B cell (primary cell): ENCODE measurements at regions not wholly inside any gene's neighbourhood (a gene's known extent, or its start where the extent isn't known, plus 50 kb on each side); places are given as distances from the start of the nearest gene placed in this dataset.

Source experiments
- ATAC-seq: fragments of 200-7000 bp; cut with Tn5 transposase; one replicate; pipeline ENCODE4 v1.10.0; 2021; ENCODE audit warnings: low read depth, mild to moderate bottlenecking, moderate number of reproducible peaks, moderate library complexity
- CTCF ChIA-PET: fragments of 350-600 bp; sonication (Branson Sonifier 250); formaldehyde crosslinking; loops from one replicate; lab custom pipeline; 2021; ENCODE audit warnings: antibody characterized with exemption, inconsistent platforms; lab: Charles Lee
- POLR2A ChIA-PET: fragments of 350-600 bp; sonication (Branson Sonifier 250); formaldehyde crosslinking; loops from one replicate; lab custom pipeline; 2021; ENCODE audit warnings: antibody characterized with exemption; lab: Charles Lee
- DNase-seq: peaks from one replicate; pipeline ENCODE4 v3.0.0; 2013
- H2AFZ ChIP-seq: 2 replicates; pipeline ENCODE4 v1.6.1; 2012; ENCODE audit warnings: mild to moderate bottlenecking, low read depth, low read length; ENCODE audit not compliant: insufficient read depth, poor library complexity, severe bottlenecking
- H3K27ac ChIP-seq, 2 donors: 1 replicate in 1 of 2; 2 replicates in 1 of 2; pipeline ENCODE4 v1.5.1; 2012 to 2013; ENCODE audit warnings: low read length in 2 of 2, mild to moderate bottlenecking in 2 of 2, moderate library complexity in 1 of 2
- H3K27me3 ChIP-seq, 4 experiments: fragments of 200-600 bp in 1 of 4; sonication (generic) in 1 of 4; replicated peaks in 1 of 4; 1 replicate in 2 of 4; 2 replicates in 2 of 4; pipeline versions ENCODE4 v1.6.1 to v1.7.0; 2013 to 2016; ENCODE audit warnings: low read length in 3 of 4, mild to moderate bottlenecking in 2 of 4, mixed read lengths in 1 of 4, moderate library complexity in 1 of 4; ENCODE audit not compliant: insufficient read depth in 4 of 4, control insufficient read depth in 3 of 4; ENCODE audit errors: control extremely low read depth in 1 of 4
- H3K36me3 ChIP-seq, 2 experiments: replicated peaks in 1 of 2; 1 replicate in 1 of 2; 2 replicates in 1 of 2; pipeline versions ENCODE4 v1.6.1 to v1.7.1; 2013; ENCODE audit warnings: low read length in 1 of 2; ENCODE audit not compliant: insufficient read depth in 2 of 2, control insufficient read depth in 1 of 2; ENCODE audit errors: control extremely low read depth in 1 of 2, extremely low read depth in 1 of 2
- H3K4me1 ChIP-seq, 2 donors: fragments of 200-600 bp in 1 of 2; sonication (generic) in 1 of 2; 1 replicate in 1 of 2; 2 replicates in 1 of 2; pipeline versions ENCODE4 v1.5.1 to v1.6.1; 2013 to 2017; ENCODE audit warnings: low read length in 2 of 2; ENCODE audit not compliant: control insufficient read depth in 2 of 2, insufficient read depth in 2 of 2
- H3K4me2 ChIP-seq: replicated peaks from 2 replicates; pipeline ENCODE3; 2012; ENCODE audit warnings: mild to moderate bottlenecking, low read depth, low read length; ENCODE audit not compliant: poor library complexity, severe bottlenecking
- H3K4me3 ChIP-seq, 5 experiments: fragments of 200-600 bp in 1 of 5; sonication (generic) in 1 of 5; 1 replicate in 3 of 5; 2 replicates in 2 of 5; pipeline versions ENCODE4 v1.5.1 to v1.7.0; 2011 to 2016; ENCODE audit warnings: low read length in 4 of 5, mild to moderate bottlenecking in 4 of 5, low read depth in 2 of 5, control low read depth in 1 of 5, moderate library complexity in 1 of 5; ENCODE audit not compliant: insufficient read depth in 1 of 5; ENCODE audit errors: control extremely low read depth in 1 of 5, extremely low read depth in 1 of 5
- H3K79me2 ChIP-seq: fragments of 200-600 bp; sonication (generic); one replicate; pipeline ENCODE4 v1.6.0; 2016; ENCODE audit warnings: low read length; ENCODE audit not compliant: control insufficient read depth, insufficient read depth
- H3K9ac ChIP-seq: fragments of 200-600 bp; sonication (generic); 2 replicates; pipeline ENCODE4 v1.6.1; 2017; ENCODE audit warnings: mild to moderate bottlenecking, low read length, moderate library complexity
- H3K9me3 ChIP-seq, 3 donors: one replicate each; pipeline versions ENCODE4 v1.6.1 to v1.7.1; 2013; ENCODE audit warnings: low read length in 2 of 3; ENCODE audit not compliant: control insufficient read depth in 2 of 3, insufficient read depth in 1 of 3; ENCODE audit errors: control extremely low read depth in 1 of 3
- H4K20me1 ChIP-seq: 2 replicates; pipeline ENCODE4 v1.6.0; 2012; ENCODE audit warnings: mild to moderate bottlenecking, low read length; ENCODE audit not compliant: insufficient read depth, control insufficient read depth, poor library complexity, severe bottlenecking
- H3K27ac Mint-ChIP-seq: one replicate; pipeline ENCODE4 v1.8.0; 2021; ENCODE audit warnings: mixed read lengths
- H3K27me3 Mint-ChIP-seq: one replicate; pipeline ENCODE4 v1.8.0; 2021; ENCODE audit warnings: mixed read lengths
- H3K4me1 Mint-ChIP-seq: one replicate; pipeline ENCODE4 v1.8.0; 2021; ENCODE audit warnings: mixed read lengths
- H3K4me3 Mint-ChIP-seq: one replicate; pipeline ENCODE4 v1.8.0; 2021; ENCODE audit warnings: mixed read lengths
- H3K9me3 Mint-ChIP-seq: one replicate; pipeline ENCODE4 v1.8.0; 2022; ENCODE audit warnings: mixed read lengths; ENCODE audit not compliant: insufficient read depth
- EZH2 ChIP-seq: IDR thresholded peaks from 2 replicates; pipeline ENCODE4 v1.6.1; 2012; ENCODE audit warnings: borderline replicate concordance, low read depth, mild to moderate bottlenecking, moderate library complexity, low read length; ENCODE audit not compliant: insufficient read depth, poor library complexity, severe bottlenecking
- WGBS: methylation state at CpG from one replicate; pipeline ENCODE4 v1.1.5; 2013; ENCODE audit warnings: missing lambda C conversion rate; ENCODE audit not compliant: insufficient coverage; 5-methylcytosine and 5-hydroxymethylcytosine counted together
- intact Hi-C: fragments of 100-400 bp; cut with micrococcal nuclease; formaldehyde crosslinking; loops from one replicate; pipeline ENCODE4 v1.10.0; 2022
- TF ChIP-seq, protein P1 (sequence below): fragments of 200-600 bp; IDR thresholded peaks from one replicate; pipeline ENCODE4 v1.8.0; 2022; ENCODE audit warnings: antibody characterized with exemption, mild to moderate bottlenecking

- no peak for DNase-seq
- TF ChIP-seq, protein P1, sequence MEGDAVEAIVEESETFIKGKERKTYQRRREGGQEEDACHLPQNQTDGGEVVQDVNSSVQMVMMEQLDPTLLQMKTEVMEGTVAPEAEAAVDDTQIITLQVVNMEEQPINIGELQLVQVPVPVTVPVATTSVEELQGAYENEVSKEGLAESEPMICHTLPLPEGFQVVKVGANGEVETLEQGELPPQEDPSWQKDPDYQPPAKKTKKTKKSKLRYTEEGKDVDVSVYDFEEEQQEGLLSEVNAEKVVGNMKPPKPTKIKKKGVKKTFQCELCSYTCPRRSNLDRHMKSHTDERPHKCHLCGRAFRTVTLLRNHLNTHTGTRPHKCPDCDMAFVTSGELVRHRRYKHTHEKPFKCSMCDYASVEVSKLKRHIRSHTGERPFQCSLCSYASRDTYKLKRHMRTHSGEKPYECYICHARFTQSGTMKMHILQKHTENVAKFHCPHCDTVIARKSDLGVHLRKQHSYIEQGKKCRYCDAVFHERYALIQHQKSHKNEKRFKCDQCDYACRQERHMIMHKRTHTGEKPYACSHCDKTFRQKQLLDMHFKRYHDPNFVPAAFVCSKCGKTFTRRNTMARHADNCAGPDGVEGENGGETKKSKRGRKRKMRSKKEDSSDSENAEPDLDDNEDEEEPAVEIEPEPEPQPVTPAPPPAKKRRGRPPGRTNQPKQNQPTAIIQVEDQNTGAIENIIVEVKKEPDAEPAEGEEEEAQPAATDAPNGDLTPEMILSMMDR: no peak
- TF ChIP-seq EZH2: no peak
- Histone ChIP-seq H4K20me1 (no peaks in the 10 kb centered on the region), H3K9me3 (no peaks in the 10 kb centered on the region), H3K4me3 (no peak overlapping the region), H3K36me3 (no peaks in the 10 kb centered on the region), H3K4me2 (no peak overlapping the region), H3K27me3 (no peaks in the 10 kb centered on the region), H3K4me1 (no peaks in the 10 kb centered on the region), H3K79me2 (no peaks in the 10 kb centered on the region), H3K27ac (no peak overlapping the region), H2AFZ (no peak overlapping the region), H3K9ac (no peak overlapping the region)
- ChIA-PET POLR2A (no interaction called here), CTCF (interaction anchor here (2.9 kb wide), 1 partner anchor 13 kb away, joined by 13 read pairs; no protein-coding TSS in a partner anchor)
- peaks cover 29% of the 10 kb centered on the region for H3K27me3 Mint-ChIP-seq
- intact Hi-C loops: no loop called here
- no peaks in the 10 kb centered on the region for H3K9me3 Mint-ChIP-seq
- no CpG with 5 or more reads among the region's 1 CpG for WGBS
- H3K27ac Mint-ChIP-seq: no peak overlapping the region
- ATAC-seq: no peak
- no peak overlapping the region for H3K4me3 Mint-ChIP-seq
- no peaks in the 10 kb centered on the region for H3K4me1 Mint-ChIP-seq
Measured at GRCh38 chr7:142548978-142549377, 200.3 kb upstream of the PRSS1 start.

DNA sequence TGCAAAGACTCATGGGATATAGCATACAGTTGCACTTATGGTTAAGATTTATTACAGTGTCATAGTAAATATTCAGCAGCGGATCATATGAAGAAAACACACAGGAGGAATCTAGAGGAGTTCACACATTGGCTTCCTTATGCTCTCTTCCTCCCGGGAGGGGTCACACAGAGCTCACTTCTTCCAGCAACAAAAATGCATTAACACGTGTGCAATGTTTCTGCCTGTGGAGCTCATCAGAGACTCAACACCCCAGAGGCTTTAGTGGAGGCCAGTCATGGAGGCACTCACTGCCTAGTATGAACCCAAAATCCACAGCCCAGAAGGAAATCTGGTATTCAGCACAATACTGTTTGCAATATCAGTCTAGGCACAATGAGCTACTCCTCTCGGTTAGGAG, 202.8 kb upstream of the PRSS1 start:
- Histone ChIP-seq H3K4me2 (no peak overlapping the region), H3K36me3 (no peaks in the 10 kb centered on the region), H3K9me3 (no peaks in the 10 kb centered on the region), H3K4me3 (no peak overlapping the region), H3K79me2 (no peaks in the 10 kb centered on the region), H3K27ac (no peak overlapping the region), H3K4me1 (no peaks in the 10 kb centered on the region), H3K9ac (no peak overlapping the region), H3K27me3 (no peaks in the 10 kb centered on the region), H4K20me1 (no peaks in the 10 kb centered on the region), H2AFZ (no peak overlapping the region)
- no peak overlapping the region for H3K27ac Mint-ChIP-seq
- POLR2A ChIA-PET: no interaction called here
- H3K4me3 Mint-ChIP-seq: no peak overlapping the region
- intact Hi-C loops: no loop called here
- DNase-seq: no peak
- TF ChIP-seq EZH2: no peak
- TF ChIP-seq, protein P1: no peak
- H3K4me1 Mint-ChIP-seq: no peaks in the 10 kb centered on the region
- H3K27me3 Mint-ChIP-seq: peaks cover 17% of the 10 kb centered on the region
- WGBS: 80% methylated on average over 3 of the region's 4 CpGs
- no peaks in the 10 kb centered on the region for H3K9me3 Mint-ChIP-seq
- no peak for ATAC-seq
- CTCF ChIA-PET: interaction anchor here (1.8 to 2.9 kb wide), 2 partner anchors 10 to 12 kb away, joined by 7 to 13 read pairs; no protein-coding TSS in a partner anchor
